ENCODE measurements at regions not wholly inside any gene's neighbourhood (a gene's known extent, or its start where the extent isn't known, plus 50 kb on each side); places are given as distances from the start of the nearest gene placed in this dataset.

DNA sequence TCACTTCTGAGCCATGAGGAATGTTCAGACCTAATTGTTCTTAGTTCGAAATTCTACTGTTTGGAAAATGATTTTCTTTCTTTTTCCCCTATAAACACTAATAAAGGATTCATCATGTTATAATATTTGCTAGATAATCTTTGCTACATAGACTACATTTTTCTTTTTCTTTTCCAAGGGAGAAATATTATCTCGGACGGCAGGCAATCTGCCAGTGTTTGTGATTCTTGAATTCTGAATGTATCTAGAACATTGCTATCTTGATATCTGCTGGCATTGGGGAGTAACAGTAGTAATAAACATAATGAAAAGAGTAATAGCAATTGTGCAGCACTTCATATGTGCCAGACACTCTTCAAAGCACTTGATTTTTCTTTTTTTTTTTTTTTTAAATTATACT, 107.7 kb upstream of the ZNF32 start:
- no peaks in the 10 kb centered on the region; the same call in 1 of the 2 replicates for H3K9me3 ChIP-seq (ENCODE audit: control insufficient read depth, insufficient read depth, low read depth, low read length)
- H3K4me1 ChIP-seq (ENCODE audit: control insufficient read depth, insufficient read depth, low read length), result peaks cover 23% of the 10 kb centered on the region
- H3K36me3 ChIP-seq (ENCODE audit: control insufficient read depth, insufficient read depth, low read length), result no peaks in the 10 kb centered on the region
- no peak overlapping the region for H3K9ac ChIP-seq (ENCODE audit: low read length)
- peaks cover 8% of the 10 kb centered on the region for H3K27me3 ChIP-seq (ENCODE audit: control insufficient read depth, insufficient read depth, low read length)
- no peak overlapping the region for H3K27ac ChIP-seq (ENCODE audit: low read depth, low read length)
- no peak overlapping the region for H3K4me3 ChIP-seq (ENCODE audit: low read depth, low read length)

DNA sequence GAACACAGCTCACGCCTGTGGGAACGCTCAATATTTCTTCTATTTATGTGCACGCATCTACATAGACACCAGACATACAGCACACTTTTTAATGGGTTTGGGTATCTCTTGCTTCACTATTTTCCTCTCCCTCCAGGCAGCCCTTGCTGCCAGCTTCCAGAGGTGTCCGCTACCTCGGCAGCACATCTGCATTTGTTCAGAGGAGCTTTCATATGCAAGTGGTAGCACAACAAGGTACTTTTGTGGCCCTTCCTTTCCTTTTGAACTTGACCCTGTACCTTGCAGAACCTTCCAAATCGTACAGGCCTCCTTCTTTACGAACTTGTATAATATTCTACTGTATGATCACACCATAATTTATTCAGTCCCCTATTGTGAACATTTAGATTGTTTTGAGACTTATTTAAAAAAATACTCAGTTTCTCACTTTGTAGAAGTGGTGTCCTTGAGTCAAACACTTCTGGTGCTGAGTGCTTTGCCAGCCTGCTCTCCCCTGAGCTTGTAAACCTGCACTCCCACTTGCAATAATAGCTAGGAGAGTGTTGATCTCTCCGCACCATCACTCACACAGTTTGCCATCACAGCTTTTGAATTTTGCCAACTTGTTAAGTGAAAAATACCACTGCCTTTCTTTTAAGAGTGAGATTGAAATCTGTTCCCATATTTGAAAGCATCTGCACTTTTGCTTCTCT, 106.0 kb upstream of the ZNF32 start:
- Histone ChIP-seq H3K4me3 (ENCODE audit: low read depth, low read length) (no peak overlapping the region), H3K27ac (ENCODE audit: low read depth, low read length) (no peak overlapping the region), H3K27me3 (ENCODE audit: control insufficient read depth, insufficient read depth, low read length) (peaks cover 8% of the 10 kb centered on the region), H3K36me3 (ENCODE audit: control insufficient read depth, insufficient read depth, low read length) (no peaks in the 10 kb centered on the region), H3K9me3 (ENCODE audit: control insufficient read depth, insufficient read depth, low read depth, low read length) (no peaks in the 10 kb centered on the region; the same call in 1 of the 2 replicates), H3K9ac (ENCODE audit: low read length) (no peak overlapping the region), H3K4me1 (ENCODE audit: control insufficient read depth, insufficient read depth, low read length) (peaks cover 23% of the 10 kb centered on the region)

DNA sequence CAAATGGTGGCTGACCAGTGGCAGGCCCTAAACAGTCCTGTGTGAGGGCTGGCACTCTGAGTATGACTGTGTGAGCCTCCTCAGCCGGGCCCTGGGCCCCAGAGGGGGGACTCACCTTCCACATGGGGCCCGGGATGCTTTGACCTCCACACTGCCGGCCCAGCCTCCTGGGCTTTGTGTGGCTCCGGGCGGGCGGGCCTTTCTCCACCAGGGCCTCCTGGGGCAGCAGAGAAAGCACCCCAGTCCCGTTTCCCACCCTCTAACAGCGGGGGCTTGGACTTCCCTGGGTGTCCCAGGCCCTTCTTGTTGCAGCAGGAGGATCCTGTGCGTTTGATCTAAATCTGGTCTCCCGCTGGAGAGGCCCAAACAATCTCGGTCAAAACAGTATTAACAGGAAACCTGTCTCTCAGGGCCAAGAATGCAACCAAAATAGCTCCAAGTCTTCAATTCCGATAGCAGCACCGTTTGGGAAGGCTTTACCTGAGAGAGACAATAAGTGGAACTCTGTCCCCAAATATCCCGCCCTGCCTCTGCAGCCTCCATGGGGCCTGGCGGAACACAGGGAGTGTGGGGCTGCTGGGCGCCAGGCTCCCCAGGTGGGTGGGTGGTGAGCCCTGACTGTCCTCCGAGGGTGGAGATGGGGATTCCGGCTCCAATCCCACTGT, 104.8 kb upstream of the ZNF32 start:
- H3K9ac ChIP-seq (ENCODE audit: low read length), result no peak overlapping the region
- peaks cover 23% of the 10 kb centered on the region for H3K4me1 ChIP-seq (ENCODE audit: control insufficient read depth, insufficient read depth, low read length)
- no peak overlapping the region for H3K27ac ChIP-seq (ENCODE audit: low read depth, low read length)
- no peaks in the 10 kb centered on the region for H3K36me3 ChIP-seq (ENCODE audit: control insufficient read depth, insufficient read depth, low read length)
- no peak overlapping the region for H3K4me3 ChIP-seq (ENCODE audit: low read depth, low read length)
- H3K27me3 ChIP-seq (ENCODE audit: control insufficient read depth, insufficient read depth, low read length), result peaks cover 8% of the 10 kb centered on the region
- H3K9me3 ChIP-seq (ENCODE audit: control insufficient read depth, insufficient read depth, low read depth, low read length), result no peaks in the 10 kb centered on the region

DNA sequence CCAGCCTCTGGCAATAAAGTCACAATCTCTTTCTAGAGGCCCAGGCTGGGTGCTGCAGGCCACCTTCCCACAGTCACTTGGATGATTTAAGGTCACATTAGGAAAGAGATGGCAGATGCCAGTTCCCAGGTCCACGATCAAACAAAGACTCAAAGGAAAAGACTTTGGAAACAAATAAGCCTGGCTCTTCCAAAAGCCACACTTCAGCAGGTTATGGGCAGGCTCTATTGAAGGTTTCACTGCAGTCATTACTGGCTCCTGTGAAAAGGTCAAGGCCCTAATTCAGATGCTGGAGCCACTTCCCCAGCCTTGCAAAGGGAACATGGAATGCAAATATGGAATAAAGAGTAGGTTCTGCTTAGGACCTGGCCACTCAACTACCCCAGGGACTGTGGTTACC, 104.0 kb upstream of the ZNF32 start:
- no peaks in the 10 kb centered on the region for H3K36me3 ChIP-seq (ENCODE audit: control insufficient read depth, insufficient read depth, low read length)
- no peak overlapping the region for H3K4me3 ChIP-seq (ENCODE audit: low read depth, low read length)
- H3K9me3 ChIP-seq (ENCODE audit: control insufficient read depth, insufficient read depth, low read depth, low read length), result no peaks in the 10 kb centered on the region
- peaks cover 8% of the 10 kb centered on the region for H3K27me3 ChIP-seq (ENCODE audit: control insufficient read depth, insufficient read depth, low read length)
- peaks cover 23% of the 10 kb centered on the region for H3K4me1 ChIP-seq (ENCODE audit: control insufficient read depth, insufficient read depth, low read length)
- no peak overlapping the region for H3K27ac ChIP-seq (ENCODE audit: low read depth, low read length)
- no peak overlapping the region for H3K9ac ChIP-seq (ENCODE audit: low read length)

DNA sequence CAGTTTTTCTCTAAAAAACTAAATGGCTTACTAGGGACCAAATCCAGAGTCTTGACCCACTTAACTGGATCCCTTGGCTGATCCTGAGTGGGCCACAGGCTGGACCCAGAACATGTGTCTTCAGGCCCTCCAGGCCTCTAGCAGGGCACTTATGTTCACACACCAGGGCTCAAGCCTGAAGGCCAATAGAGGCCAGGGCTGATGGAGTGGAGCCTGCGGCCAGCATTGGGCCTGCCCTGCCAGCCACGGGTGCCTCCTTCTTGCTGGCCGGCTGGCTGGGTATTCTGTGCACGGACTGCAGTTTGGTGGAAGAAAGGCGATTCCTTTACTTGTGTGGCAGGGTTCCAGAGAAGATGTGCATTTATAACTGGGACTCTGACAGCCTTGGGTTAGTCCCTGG, 103.0 kb upstream of the ZNF32 start:
- Histone ChIP-seq H3K27ac (ENCODE audit: low read depth, low read length) (no peak overlapping the region), H3K4me1 (ENCODE audit: control insufficient read depth, insufficient read depth, low read length) (peaks cover 23% of the 10 kb centered on the region), H3K27me3 (ENCODE audit: control insufficient read depth, insufficient read depth, low read length) (peaks cover 8% of the 10 kb centered on the region), H3K36me3 (ENCODE audit: control insufficient read depth, insufficient read depth, low read length) (no peaks in the 10 kb centered on the region), H3K4me3 (ENCODE audit: low read depth, low read length) (no peak overlapping the region), H3K9ac (ENCODE audit: low read length) (no peak overlapping the region), H3K9me3 (ENCODE audit: control insufficient read depth, insufficient read depth, low read depth, low read length) (no peaks in the 10 kb centered on the region)

DNA sequence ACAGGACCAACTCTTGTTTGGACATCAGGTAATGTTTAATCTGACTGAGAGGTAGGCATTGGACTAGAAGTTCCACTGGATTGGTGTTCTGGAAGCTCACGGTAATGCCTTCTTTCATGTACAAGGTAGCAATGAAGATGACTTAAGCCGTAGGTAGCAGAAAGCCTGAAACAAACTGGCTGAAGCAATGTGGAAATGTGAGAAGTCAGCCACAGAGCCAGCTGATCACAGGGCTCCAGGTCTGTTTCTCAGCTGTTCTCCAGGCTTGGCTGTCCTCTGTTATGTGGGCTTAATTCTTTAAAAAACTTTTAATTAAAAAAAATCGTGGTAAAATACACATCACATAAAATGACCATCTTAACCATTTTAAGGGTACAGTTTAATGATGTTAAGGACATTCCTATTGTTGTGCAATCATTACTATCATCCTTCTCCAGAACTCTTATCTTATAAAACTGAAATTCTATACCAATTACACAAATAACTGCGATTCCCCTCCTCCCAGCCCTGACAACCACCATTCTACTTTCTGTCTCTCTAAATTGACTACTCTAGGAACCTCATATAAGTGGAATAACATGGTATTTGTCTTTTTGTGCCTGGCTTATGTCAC, 101.4 kb upstream of the ZNF32 start:
- no peak overlapping the region for H3K4me3 ChIP-seq (ENCODE audit: low read depth, low read length)
- peaks cover 18% of the 10 kb centered on the region for H3K4me1 ChIP-seq (ENCODE audit: control insufficient read depth, insufficient read depth, low read length)
- no peak overlapping the region for H3K27ac ChIP-seq (ENCODE audit: low read depth, low read length)

DNA sequence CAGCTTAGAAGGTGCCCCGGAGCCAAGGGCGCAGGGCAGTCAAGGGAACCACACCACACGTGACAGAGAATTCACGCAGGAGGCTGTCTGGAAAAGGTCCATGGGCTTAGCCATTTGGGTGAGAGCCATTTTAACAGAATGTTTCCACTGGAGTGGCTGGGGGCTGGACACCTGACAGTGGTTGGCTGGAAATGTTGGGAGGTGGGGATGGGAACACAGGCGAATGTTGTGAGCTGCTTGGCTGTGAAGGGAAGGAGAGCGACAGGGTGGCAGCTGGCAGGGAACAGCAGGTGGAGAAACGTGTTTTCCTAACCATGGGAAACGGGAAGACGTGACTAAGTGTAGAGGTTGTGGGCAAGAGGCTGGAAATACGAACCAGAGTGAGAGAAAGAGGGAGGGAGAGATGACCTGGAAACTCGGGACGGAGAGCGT, 100.5 kb upstream of the ZNF32 start:
- H3K4me1 ChIP-seq (ENCODE audit: control insufficient read depth, insufficient read depth, low read length), result peaks cover 14% of the 10 kb centered on the region
- H3K4me3 ChIP-seq (ENCODE audit: low read depth, low read length), result no peak overlapping the region
- no peaks in the 10 kb centered on the region for H3K36me3 ChIP-seq (ENCODE audit: control insufficient read depth, insufficient read depth, low read length)
- no peak overlapping the region for H3K27ac ChIP-seq (ENCODE audit: low read depth, low read length)
- no peak overlapping the region for H3K9ac ChIP-seq (ENCODE audit: low read length)
- no peaks in the 10 kb centered on the region for H3K9me3 ChIP-seq (ENCODE audit: control insufficient read depth, insufficient read depth, low read depth, low read length)
- no peaks in the 10 kb centered on the region; the same call in 1 of the 2 replicates for H3K27me3 ChIP-seq (ENCODE audit: control insufficient read depth, insufficient read depth, low read length)

More for the DNA sequence above, 101.4 kb upstream of the ZNF32 start:
- Histone ChIP-seq H3K36me3 (ENCODE audit: control insufficient read depth, insufficient read depth, low read length) (no peaks in the 10 kb centered on the region), H3K9me3 (ENCODE audit: control insufficient read depth, insufficient read depth, low read depth, low read length) (no peaks in the 10 kb centered on the region), H3K27me3 (ENCODE audit: control insufficient read depth, insufficient read depth, low read length) (peaks cover 1% of the 10 kb centered on the region), H3K9ac (ENCODE audit: low read length) (no peak overlapping the region)

DNA sequence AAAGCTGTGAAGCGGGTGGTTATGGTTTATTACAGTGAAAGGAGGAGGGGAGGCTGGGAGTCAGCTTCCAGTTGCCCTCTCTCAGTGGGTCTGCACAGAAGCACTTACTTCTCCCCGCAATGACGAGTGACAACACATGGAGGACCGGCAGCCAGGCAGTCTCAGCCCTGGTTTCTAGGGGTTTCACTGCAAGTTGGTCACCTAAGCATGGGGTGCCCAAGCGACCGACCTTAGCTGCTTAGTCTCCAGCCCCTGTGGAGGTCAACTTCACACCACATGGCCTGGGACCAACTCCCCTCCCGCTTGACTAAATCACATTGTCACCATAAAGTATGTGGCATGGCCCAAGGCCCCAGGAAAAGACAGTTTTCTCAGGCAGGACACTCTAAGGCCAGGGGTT, 99.9 kb upstream of the ZNF32 start:
- Histone ChIP-seq H3K9ac (ENCODE audit: low read length) (no peak overlapping the region), H3K27ac (ENCODE audit: low read depth, low read length) (no peak overlapping the region), H3K36me3 (ENCODE audit: control insufficient read depth, insufficient read depth, low read length) (no peaks in the 10 kb centered on the region), H3K4me1 (ENCODE audit: control insufficient read depth, insufficient read depth, low read length) (peaks cover 8% of the 10 kb centered on the region), H3K9me3 (ENCODE audit: control insufficient read depth, insufficient read depth, low read depth, low read length) (no peaks in the 10 kb centered on the region), H3K4me3 (ENCODE audit: low read depth, low read length) (no peak overlapping the region), H3K27me3 (ENCODE audit: control insufficient read depth, insufficient read depth, low read length) (no peaks in the 10 kb centered on the region; the same call in 1 of the 2 replicates)

DNA sequence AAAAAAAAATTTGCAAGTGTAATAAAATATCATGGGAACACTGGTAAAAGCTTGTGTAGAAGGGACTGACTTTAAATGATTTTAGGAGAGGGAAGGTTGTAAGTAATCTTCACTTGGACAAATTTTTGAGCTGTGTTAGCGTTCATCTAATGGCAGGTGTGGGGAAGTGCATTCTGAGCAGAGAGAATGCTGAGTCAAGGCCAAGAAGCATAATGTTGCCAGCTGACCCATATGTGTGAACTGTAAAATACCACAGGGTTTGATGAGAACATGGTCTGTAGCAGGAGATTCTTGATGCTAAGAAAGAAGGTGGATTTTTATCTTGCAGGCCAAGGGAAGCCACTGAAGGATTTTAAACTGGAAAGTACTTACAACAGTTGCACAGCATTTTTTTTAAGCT, 98.2 kb upstream of the ZNF32 start:
- H3K4me1 ChIP-seq (ENCODE audit: control insufficient read depth, insufficient read depth, low read length), result no peaks in the 10 kb centered on the region
- H3K36me3 ChIP-seq (ENCODE audit: control insufficient read depth, insufficient read depth, low read length), result no peaks in the 10 kb centered on the region
- no peaks in the 10 kb centered on the region for H3K9me3 ChIP-seq (ENCODE audit: control insufficient read depth, insufficient read depth, low read depth, low read length)
- no peak overlapping the region for H3K4me3 ChIP-seq (ENCODE audit: low read depth, low read length)
- no peaks in the 10 kb centered on the region for H3K27me3 ChIP-seq (ENCODE audit: control insufficient read depth, insufficient read depth, low read length)
- no peak overlapping the region for H3K9ac ChIP-seq (ENCODE audit: low read length)
- no peak overlapping the region for H3K27ac ChIP-seq (ENCODE audit: low read depth, low read length)

DNA sequence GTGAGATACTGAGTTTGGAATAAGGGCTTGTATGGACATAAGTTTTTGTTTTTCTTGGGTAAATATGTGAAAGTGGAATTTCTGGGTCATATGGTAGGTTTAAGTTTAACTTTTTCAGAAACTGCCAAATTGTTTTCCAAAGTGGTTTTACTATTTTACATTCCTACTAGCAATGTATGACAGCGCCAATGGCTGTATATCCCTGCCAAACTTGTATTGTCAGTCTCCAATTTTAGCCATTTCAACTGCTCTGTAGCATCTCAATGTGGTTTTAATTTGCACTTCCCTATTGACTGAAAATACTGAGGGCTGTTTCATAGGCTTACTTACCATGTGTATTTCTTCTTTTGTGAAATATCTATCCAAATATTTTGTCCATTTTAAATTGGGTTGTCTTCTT, 90.5 kb upstream of the ZNF32 start:
- Histone ChIP-seq H3K27ac (ENCODE audit: low read depth, low read length) (no peak overlapping the region), H3K27me3 (ENCODE audit: control insufficient read depth, insufficient read depth, low read length) (no peaks in the 10 kb centered on the region), H3K4me1 (ENCODE audit: control insufficient read depth, insufficient read depth, low read length) (no peaks in the 10 kb centered on the region; the same call in 1 of the 2 replicates), H3K9me3 (ENCODE audit: control insufficient read depth, insufficient read depth, low read depth, low read length) (no peaks in the 10 kb centered on the region), H3K4me3 (ENCODE audit: low read depth, low read length) (no peak overlapping the region), H3K36me3 (ENCODE audit: control insufficient read depth, insufficient read depth, low read length) (no peaks in the 10 kb centered on the region), H3K9ac (ENCODE audit: low read length) (no peak overlapping the region)

DNA sequence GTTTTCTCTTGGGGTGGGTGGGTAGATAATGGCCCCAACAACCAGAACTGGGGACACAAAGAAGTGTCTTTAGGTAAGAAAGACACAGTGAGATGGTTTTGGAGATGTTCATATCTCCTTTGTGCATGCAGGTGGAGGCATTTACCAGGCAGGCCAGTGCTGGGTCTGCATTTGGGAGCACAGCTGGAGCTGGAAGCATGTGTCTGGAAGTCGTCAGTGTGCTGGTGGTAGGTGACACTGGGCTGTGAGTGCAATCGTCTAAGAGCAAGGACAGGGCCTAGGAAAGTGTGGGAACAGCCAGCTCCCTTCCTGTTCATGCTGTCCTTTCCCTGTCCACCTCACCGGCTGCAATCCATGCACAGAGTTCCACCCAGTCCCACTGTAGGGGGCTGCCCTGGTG, 88.3 kb upstream of the ZNF32 start:
- Histone ChIP-seq H3K9me3 (ENCODE audit: control insufficient read depth, insufficient read depth, low read depth, low read length) (no peaks in the 10 kb centered on the region), H3K27me3 (ENCODE audit: control insufficient read depth, insufficient read depth, low read length) (no peaks in the 10 kb centered on the region), H3K9ac (ENCODE audit: low read length) (no peak overlapping the region), H3K27ac (ENCODE audit: low read depth, low read length) (no peak overlapping the region), H3K36me3 (ENCODE audit: control insufficient read depth, insufficient read depth, low read length) (no peaks in the 10 kb centered on the region), H3K4me1 (ENCODE audit: control insufficient read depth, insufficient read depth, low read length) (no peaks in the 10 kb centered on the region; the same call in 1 of the 2 replicates), H3K4me3 (ENCODE audit: low read depth, low read length) (no peak overlapping the region)

Measured in HUES6 (cell line).